HepG2 (cell line): ENCODE measurements at regions not wholly inside any gene's neighbourhood (a gene's known extent, or its start where the extent isn't known, plus 50 kb on each side); places are given as distances from the start of the nearest gene placed in this dataset.

Experiments
- ATF1 ChIP-seq: IDR thresholded peaks from 2 replicates; pipeline ENCODE4 v1.6.1; 2016; ENCODE audit warnings: mild to moderate bottlenecking, control low read depth
- BCL3 ChIP-seq: sonication (generic); formaldehyde crosslinking; IDR thresholded peaks from 2 replicates; pipeline ENCODE4 v1.5.1; 2020; ENCODE audit warnings: mild to moderate bottlenecking, missing genetic modification reagents, moderate library complexity
- CEBPB ChIP-seq: IDR thresholded peaks from 2 replicates; pipeline ENCODE4 v1.6.1; 2011; ENCODE audit warnings: low read depth, low read length, improper control_type of control experiment, borderline replicate concordance
- FOXA3 ChIP-seq: IDR thresholded peaks from 2 replicates; pipeline ENCODE4 v1.6.1; 2016; ENCODE audit warnings: missing genetic modification reagents, missing compliant biosample characterization
- GATA4 ChIP-seq: sonication (generic); IDR thresholded peaks from 2 replicates; pipeline ENCODE4 v1.6.1; 2016; ENCODE audit warnings: antibody characterized with exemption, low read depth, borderline replicate concordance
- HINFP ChIP-seq: sonication (generic); formaldehyde crosslinking; IDR thresholded peaks from 2 replicates; pipeline ENCODE4 v1.4.0; 2020; ENCODE audit warnings: low read depth, mild to moderate bottlenecking, missing genetic modification reagents
- KAT2B ChIP-seq: fragments of 150-350 bp; IDR thresholded peaks from 2 replicates; pipeline ENCODE4 v1.6.1; 2014; ENCODE audit warnings: low read depth, low read length, borderline replicate concordance
- MIXL1 ChIP-seq: IDR thresholded peaks from 2 replicates; pipeline ENCODE4 v1.6.1; 2016
- NCOR1 ChIP-seq: fragments of 200-600 bp; sonication (generic); IDR thresholded peaks from 2 replicates; pipeline ENCODE4 v1.7.0; 2017; ENCODE audit warnings: antibody characterized with exemption, low read length, borderline replicate concordance
- PATZ1 ChIP-seq: sonication (generic); formaldehyde crosslinking; IDR thresholded peaks from 2 replicates; pipeline ENCODE4 v1.4.0; 2020; ENCODE audit warnings: missing genetic modification reagents
- RARA ChIP-seq: IDR thresholded peaks from 2 replicates; pipeline ENCODE4 v1.6.1; 2016; ENCODE audit warnings: missing genetic modification reagents, missing compliant biosample characterization
- SAFB2 ChIP-seq: sonication (generic); formaldehyde crosslinking; IDR thresholded peaks from 2 replicates; pipeline ENCODE4 v1.5.1; 2020; ENCODE audit warnings: missing genetic modification reagents, low read depth, mild to moderate bottlenecking, borderline replicate concordance
- SAP130 ChIP-seq: IDR thresholded peaks from 2 replicates; pipeline ENCODE4 v1.6.1; 2016; ENCODE audit warnings: low read depth
- SMAD3 ChIP-seq: sonication (generic); formaldehyde crosslinking; IDR thresholded peaks from 2 replicates; pipeline ENCODE4 v1.4.0; 2020; ENCODE audit warnings: missing genetic modification reagents
- SOX5 ChIP-seq: IDR thresholded peaks from 2 replicates; pipeline ENCODE4 v1.6.1; 2016; ENCODE audit warnings: borderline replicate concordance
- TFDP1 ChIP-seq: IDR thresholded peaks from 2 replicates; pipeline ENCODE4 v1.6.1; 2016; ENCODE audit warnings: missing compliant biosample characterization, missing genetic modification reagents, borderline replicate concordance
- YY1 ChIP-seq: IDR thresholded peaks from 2 replicates; pipeline ENCODE4 v1.6.1; 2011; ENCODE audit warnings: low read length, low read depth, moderate library complexity, mild to moderate bottlenecking; ENCODE audit not compliant: insufficient read depth, insufficient replicate concordance
- ZFP82 ChIP-seq: sonication (generic); formaldehyde crosslinking; IDR thresholded peaks from 2 replicates; pipeline ENCODE4 v1.5.1; 2020; ENCODE audit warnings: mild to moderate bottlenecking, missing genetic modification reagents, borderline replicate concordance
- ZNF143 ChIP-seq: sonication (generic); formaldehyde crosslinking; IDR thresholded peaks from 2 replicates; pipeline ENCODE4 v1.4.0; 2020; ENCODE audit warnings: missing genetic modification reagents
- ZNF329 ChIP-seq: sonication (generic); formaldehyde crosslinking; IDR thresholded peaks from 2 replicates; pipeline ENCODE4 v1.9.0; 2021; ENCODE audit warnings: low read depth, mild to moderate bottlenecking, missing genetic modification reagents
- ZNF335 ChIP-seq: sonication (generic); formaldehyde crosslinking; IDR thresholded peaks from 2 replicates; pipeline ENCODE4 v1.4.0; 2020; ENCODE audit warnings: missing genetic modification reagents
- ZNF614 ChIP-seq: IDR thresholded peaks from 2 replicates; pipeline ENCODE4 v1.6.1; 2018; ENCODE audit warnings: missing biosample characterization, missing genetic modification reagents, inconsistent platforms, borderline replicate concordance
- ZNF639 ChIP-seq: conservative IDR thresholded peaks from 2 replicates; pipeline ENCODE4 v1.6.1; 2018; ENCODE audit warnings: missing genetic modification reagents
- ZNF816 ChIP-seq: sonication (generic); formaldehyde crosslinking; IDR thresholded peaks from 2 replicates; pipeline ENCODE4 v1.8.0; 2022; ENCODE audit warnings: missing genetic modification reagents, mild to moderate bottlenecking, borderline replicate concordance

- TF ChIP-seq MIXL1, result 0 out of 2 replicates have a peak, but pooled peaks have one; percentile 34
- no peak for TF ChIP-seq SAFB2
- TF ChIP-seq SOX5 (CRISPR knock-in tag), result peak; percentile 56; the same call in 1 of the 2 replicates
- TF ChIP-seq HINFP, result peak; percentile 98
- TF ChIP-seq SAP130 (CRISPR knock-in tag), result peak; percentile 44; the same call in 1 of the 2 replicates
- TF ChIP-seq ZNF143 (CRISPR knock-in tag), result no peak
- TF ChIP-seq GATA4, result 0 out of 2 replicates have a peak, but pooled peaks have one; percentile 15
- TF ChIP-seq ZNF639 (CRISPR knock-in tag), result no peak; the same call in 1 of the 2 replicates
- 0 out of 2 replicates have a peak, but pooled peaks have one; percentile 26 for TF ChIP-seq ZNF335 (CRISPR knock-in tag)
- TF ChIP-seq NCOR1, result peak; percentile 94; the same call in 1 of the 2 replicates
- TF ChIP-seq BCL3 (CRISPR knock-in tag), result no peak
- 0 out of 2 replicates have a peak, but pooled peaks have one; percentile 14 for TF ChIP-seq ZNF614 (CRISPR knock-in tag)
- TF ChIP-seq PATZ1, result 0 out of 2 replicates have a peak, but pooled peaks have one; percentile 48
- peak; percentile 78; the same call in 1 of the 2 replicates for TF ChIP-seq TFDP1 (CRISPR knock-in tag)
- TF ChIP-seq CEBPB, result no peak
- no peak for TF ChIP-seq ZFP82 (CRISPR knock-in tag)
- no peak for TF ChIP-seq KAT2B
- no peak for TF ChIP-seq YY1
- TF ChIP-seq SMAD3 (CRISPR knock-in tag), result no peak
- TF ChIP-seq RARA (CRISPR knock-in tag), result peak; percentile 28; the same call in 1 of the 2 replicates
- peak; percentile 72 for TF ChIP-seq FOXA3 (CRISPR knock-in tag)
- no peak for TF ChIP-seq ATF1 (CRISPR knock-in tag)
- TF ChIP-seq ZNF816 (CRISPR knock-in tag), result 0 out of 2 replicates have a peak, but pooled peaks have one; percentile 43
- TF ChIP-seq ZNF329 (CRISPR knock-in tag), result 0 out of 2 replicates have a peak, but pooled peaks have one; percentile 48
Observed at GRCh38 chr15:70192490-70192889, 94.8 kb upstream of the TLE3 start (continued).
